Renal cortex interstitium (tissue), 11 donors: ENCODE measurements at regions not wholly inside any gene's neighbourhood (a gene's known extent, or its start where the extent isn't known, plus 50 kb on each side); places are given as distances from the start of the nearest gene placed in this dataset.

Experiments used
- DNase-seq, 11 donors: peaks; one replicate each; pipeline ENCODE4 v3.0.0-alpha.2; 2013; ENCODE audit warnings: low read depth in 9 of 11, low spot score in 4 of 11; ENCODE audit errors: extremely low read depth in 1 of 11

DNA sequence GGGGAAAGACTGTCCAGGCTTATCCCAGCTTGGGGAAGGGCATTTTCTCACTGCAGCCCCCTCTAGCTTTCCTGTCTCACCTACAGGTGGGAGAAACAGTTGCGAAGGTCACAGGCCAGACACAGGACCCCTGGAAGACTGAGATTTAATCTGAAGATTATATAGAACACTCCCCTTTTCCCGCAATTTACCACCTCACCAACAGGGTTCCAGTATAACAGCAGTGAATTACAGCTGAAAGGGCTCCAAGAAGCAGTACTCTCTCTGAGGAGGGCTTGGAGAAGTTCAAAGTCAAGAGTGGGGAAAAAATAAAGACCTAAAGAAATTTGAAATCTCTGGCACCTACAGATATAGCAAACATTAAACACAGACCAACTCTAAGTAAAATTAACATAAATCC lies 111.9 kb downstream of the ANKRD60 start:
- no peak for DNase-seq

DNA sequence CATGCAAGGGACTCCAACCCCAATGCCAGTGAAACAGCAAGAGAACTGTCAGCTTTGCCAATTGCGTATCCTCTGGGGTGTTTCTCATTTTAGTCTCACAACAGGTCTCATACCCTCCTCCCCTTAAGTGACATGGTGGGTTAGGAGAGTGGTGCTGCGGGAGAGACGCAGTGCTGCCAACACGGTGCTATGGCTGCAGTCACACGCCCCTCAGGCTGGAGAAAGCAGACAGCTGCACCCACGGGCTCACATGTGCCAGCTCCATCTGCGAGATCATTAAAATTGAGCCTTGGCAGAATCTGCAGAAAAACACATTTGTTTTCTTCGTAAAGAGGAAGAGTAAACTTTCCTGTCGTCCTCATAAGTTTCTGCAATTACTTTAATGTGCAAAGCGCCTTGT lies 114.7 kb downstream of the ANKRD60 start:
- no peak for DNase-seq

DNA sequence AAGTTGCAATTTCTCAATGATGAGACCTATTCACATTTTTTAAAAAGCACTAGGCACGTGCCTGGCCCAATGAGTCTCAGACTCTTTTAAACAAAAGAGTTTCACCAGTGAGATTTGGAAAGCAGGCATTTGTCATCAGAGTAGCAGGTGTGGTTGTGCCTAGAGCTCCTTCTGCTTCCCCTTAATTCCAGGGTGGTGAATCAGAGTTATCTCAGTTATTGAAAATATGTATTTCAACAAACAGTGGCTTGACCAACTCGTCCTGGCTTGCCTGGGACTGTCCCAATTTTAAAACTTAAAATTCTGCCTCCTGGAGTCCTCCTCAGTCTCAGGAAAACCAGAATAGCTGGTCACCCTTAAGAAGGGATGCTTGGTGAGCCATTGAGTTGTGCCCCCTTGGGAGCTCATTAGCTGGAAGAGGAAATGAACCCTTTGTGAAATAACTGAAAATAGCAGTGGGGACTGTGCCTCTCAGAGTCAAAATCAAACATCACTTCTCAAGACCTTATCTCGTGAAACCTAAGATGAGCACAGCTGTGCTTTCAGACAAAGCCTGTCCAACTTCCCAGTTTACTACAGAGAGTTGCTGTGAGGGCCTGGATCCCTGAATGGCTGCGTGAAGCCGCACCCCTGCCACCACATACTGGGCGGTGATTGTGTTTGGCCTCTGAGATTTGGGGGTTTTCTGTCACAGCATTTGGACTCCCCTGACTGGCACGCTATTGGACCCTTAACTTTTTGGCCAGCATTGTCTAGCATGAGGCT lies 116.3 kb downstream of the ANKRD60 start:
- no peak for DNase-seq

DNA sequence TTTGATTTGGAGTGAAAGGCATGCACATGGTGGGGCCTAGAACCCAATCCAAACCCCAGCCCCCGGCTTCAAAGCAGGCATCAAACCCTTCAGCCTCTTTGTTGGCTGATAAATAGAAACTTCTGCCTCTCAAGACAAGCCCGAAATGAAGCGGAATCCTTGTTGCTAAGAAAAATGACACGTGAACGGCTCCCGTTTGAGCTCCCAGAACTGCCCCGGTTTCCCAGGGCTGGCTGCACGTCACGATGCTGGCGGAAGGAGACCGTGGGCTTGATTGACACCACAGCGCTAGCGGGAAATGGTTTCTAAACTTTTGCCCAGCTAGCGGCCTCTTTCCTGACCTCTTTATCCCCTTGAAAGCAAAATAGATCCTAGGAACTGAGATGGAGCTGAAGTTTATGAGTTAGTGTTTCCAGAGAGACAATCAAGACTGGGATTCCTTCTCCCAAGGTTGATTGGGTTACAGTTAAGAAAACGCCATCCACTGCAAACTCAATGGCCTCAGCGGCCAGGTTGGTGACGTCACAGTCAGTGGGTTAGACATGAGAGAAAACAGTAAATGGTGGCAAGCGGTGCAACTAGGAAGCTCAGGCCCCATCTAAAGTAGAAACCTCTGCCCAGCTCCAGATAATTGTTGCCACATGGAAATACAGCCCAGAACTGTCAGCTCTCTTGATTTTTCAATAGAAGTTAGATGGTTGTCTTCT lies 117.0 kb downstream of the ANKRD60 start:
- DNase-seq, result no peak

DNA sequence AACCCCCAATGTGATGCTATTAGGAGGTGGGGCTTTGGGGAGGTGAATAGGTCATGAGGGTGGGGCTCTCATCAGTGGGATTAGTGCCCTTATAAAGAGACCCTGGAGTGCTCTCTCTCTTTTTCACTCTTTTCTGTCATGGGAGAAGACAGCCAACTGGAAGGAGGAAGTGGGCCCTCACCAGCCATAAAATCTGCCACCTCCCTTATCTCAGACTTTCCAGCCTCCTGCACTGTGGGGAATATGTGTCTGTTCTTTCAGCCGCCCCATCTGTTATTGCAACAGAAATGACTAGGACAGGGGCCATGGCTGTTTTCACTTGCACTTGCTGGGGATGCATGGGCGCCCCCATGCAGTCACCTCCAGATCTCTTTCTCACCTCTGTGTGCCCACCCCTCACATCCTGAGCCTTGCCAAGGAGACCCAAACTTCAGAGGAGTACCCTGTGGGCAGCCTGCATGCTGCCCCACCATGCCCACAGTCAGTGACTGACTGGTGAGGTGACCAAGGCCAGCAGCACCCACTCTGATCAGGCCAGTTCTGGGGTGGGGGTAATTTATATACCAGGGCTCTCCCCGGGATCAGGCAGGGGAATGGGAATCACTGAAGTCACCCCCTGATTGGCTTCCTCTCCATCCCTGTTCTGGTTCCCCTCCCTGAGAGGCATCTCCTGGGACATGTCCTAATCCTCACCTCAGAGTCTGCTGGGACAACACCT lies 118.4 kb downstream of the ANKRD60 start:
- no peak for DNase-seq

DNA sequence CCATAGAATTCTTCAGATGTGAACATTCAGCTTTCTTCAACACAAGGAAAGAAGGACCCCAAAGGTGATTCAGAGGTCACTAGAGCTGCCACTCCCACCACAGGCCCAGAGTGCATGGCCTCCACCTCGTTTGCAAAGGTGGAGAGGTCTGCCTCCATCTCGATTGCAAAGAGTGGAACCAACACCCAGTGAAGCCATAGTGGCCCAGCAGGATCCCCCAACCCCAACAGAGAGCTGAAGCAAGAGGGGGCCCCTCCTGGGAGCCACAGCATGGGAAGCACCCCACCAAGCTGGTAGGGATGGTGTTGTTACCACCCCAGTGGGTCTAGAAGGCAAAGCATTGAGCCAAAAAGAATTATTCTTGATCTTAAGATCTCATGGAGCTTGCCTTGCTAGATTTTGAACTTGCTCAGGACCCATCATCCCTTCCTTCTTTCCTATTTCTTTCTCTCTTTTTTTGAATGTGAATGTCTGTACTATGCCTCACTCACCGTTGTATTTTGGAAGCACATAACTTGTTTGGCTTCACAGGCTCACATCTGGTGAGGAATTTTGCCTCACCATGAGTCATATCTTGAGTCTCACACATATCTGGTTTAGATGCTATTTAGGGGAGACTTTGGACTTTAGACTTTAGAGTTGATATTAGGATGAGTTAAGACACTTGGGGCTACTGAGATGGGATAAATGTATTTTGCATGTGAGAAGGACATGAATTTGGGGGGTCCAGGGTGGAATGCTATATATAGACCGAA lies 119.2 kb downstream of the ANKRD60 start:
- DNase-seq, result no peak

DNA sequence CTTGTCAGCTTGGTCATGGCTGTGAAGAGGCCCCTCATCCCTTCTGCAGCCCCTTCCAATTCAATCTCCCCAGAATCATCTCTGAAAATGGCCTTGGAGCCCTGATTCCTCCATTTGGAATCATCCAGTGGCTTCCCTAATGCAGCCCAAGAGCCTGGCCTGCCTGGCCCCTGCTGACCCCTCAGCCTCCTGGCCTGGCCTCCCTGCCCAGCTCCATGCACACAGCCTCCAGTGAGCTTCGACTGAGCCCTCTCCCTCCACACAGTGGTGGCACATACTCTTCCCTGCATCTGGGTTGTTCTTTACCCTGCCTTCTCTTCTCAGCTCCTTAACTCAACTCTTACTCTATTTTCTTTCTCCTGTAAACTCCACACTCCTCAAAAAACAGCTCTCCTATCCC lies 120.9 kb downstream of the ANKRD60 start:
- DNase-seq, result no peak

DNA sequence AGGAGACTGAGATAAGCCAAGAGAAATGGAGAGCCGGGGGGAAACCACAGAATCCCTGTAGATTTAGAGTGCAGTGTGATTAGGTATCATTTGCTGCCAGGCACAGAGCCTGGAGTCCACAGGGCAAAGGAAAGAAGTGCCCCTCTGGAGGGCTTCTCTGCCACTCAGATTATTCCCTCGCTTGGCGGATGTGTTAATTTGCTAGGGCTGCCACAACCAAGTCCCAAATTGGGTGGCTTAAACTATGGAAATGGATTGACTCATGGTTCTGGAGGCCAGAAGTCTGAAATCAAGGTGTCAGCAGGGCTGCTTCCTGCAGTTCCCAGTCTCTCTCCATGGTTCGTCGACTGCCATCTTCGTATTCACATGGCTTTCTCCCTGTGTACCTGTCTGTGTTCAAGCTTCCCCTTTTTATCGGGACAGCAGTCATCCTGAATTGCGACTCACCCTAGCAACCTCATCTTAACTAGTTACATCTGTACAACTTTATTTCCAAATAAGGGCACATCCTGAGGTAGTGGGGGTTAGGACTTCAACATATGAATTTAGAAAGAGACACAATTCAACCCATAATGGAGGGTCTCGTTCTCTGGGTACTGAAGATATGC lies 122.2 kb downstream of the ANKRD60 start:
- DNase-seq, result no peak

DNA sequence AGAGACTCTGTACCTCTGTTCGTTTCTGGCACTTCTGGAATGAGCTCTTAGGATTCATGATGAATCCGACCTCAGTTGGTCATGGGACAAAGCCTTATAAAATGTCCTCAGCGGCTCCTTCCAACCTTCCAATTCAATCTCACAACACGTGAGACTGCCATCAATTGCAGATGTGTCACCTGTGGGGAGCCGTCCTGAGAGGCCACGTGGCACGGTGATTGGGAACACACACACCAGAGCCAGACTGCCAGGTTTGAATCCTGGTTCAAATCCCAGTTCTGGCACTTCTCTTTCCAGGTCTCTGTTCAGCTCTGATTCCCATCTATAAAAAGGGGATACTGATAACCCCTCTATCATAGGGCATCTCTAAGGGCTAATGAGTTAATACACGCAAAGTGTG lies 124.5 kb downstream of the ANKRD60 start:
- DNase-seq, result no peak

DNA sequence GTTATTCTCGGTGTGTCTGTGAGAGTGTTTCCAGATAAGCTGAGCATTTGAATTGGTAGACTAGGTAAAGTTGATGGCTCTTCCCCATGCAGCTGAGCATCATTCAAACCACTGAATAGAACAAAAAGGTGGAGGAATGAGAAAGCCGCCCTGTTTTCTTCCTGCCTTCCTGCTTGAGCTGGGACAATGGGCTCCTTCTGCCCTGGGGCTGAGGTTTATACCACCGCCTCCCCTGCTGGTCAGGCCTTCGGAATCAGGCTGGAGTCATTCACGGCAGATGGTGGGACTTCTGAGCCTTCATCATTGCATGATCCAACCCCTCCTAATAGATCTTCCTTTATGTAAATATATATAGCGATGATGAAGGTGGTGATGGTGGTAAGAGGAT lies 124.9 kb downstream of the ANKRD60 start:
- no peak for DNase-seq

DNA sequence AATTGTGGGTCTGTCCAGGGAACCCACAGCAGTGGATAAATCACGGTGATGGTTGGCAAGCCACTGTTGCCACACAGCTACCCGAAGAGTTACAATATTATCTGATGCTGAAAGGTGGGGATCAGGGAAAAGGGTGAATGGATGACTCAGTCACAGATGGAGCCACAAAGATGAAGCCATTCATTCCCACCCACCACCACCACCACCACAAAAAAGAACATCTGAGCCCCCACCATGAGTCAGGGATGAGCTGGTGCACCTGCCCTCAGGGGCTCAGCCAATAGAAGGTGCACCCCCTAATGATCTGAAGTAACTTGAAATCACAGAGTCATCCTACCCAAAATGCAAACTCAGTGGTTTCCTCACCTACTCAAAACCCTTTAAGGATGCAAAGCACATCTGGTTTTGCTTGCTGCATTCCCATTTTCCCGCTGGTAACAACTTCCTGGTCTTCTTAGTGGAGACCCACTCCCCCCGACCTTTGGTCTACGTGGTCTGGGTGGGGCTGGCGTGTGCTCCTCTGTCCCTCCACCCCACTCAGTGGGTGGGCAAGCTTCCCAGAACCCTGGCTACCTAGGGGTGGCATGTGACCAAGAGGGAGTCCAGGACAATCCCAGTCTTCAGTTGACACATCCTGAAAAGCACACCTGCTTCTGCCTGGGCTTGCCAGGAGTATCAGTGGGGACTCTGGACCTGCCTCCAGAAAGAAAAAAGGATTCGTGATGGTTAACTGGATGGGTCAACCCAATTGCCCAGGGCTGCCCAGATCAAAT lies 125.5 kb downstream of the ANKRD60 start:
- DNase-seq, result no peak

DNA sequence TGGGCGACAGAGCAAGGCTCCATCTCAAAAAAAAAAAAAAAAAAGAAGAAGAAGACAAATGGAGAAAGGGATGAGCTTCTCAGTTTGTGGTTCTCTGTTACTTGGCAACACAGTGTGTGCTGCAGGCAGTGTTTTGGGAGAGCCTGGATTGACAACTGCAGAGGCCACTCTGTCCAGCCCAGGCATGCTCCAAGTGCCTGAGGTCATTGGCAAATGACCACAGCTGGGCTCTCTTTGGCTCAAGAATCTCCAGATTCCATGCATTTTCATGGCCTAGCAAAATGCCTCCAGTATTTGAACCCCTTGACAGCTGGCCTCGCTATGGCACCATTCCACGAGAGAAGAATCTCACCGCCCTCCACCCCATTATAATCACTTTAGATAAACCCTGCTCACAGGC lies 126.2 kb downstream of the ANKRD60 start:
- no peak for DNase-seq

DNA sequence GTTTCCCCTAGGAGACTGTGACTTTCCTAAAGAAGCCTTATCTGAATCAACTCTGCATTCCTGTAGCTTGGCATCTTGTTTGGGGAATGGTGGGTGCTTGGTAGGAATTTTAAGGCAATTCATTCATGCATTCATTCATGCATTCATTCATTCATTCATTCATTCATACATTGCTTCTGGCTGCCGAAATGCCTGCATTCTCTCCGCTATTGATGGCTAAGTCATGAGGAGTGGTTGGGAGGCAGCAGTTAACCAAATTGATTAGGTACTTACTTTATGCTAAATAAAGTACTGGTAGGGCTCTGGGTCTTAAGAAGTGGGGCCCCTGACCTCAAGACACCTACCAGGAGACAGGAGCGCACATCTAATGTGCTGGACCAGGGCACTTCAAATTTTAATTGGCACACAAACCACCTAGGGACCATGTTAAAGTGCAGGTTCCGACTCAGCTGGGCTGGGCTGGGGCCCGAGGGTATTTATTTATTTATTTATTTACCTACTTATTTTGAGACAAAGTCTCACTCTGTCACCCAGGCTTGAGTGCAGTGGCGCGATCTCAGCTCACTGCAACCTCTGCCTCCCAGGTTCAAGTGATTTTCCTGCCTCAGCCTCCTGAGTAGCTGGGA lies 127.6 kb downstream of the ANKRD60 start:
- no peak for DNase-seq

DNA sequence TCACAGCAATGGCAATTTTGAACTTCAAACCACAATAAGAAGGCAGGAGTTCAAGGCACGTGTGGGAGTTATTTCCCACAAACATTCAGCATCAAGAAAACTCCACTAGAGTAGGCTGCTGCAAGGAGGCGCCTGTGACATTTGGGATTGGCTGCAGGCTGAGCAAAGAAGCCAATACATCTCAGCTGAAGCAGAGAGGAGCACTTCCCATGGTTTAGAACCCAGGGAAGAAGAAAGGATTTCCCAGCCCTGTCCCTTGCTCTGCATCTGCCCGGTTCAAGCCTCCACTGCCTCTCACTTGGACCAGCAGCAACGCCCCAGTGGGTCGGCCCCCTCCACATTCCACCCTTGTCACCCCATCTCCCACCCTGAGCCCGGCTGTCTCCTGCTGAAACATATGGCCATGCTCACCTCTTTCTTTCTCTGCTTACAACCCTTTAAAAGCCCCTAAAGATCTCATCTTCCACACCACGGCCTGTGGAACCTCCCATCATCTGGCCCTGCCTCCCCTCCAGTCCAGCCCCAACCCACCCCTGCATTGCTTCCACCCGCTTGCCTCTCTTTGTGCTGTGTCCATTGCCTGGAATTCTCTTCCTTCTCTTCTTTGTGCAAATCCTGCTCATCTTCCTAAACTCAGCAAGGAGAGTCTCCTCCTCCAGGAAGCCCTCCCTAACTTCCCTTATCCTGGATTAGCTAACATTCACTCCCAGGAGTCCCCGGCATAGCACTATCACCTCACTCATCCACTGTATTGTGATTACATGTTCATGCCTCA lies 128.3 kb downstream of the ANKRD60 start:
- DNase-seq, result no peak

DNA sequence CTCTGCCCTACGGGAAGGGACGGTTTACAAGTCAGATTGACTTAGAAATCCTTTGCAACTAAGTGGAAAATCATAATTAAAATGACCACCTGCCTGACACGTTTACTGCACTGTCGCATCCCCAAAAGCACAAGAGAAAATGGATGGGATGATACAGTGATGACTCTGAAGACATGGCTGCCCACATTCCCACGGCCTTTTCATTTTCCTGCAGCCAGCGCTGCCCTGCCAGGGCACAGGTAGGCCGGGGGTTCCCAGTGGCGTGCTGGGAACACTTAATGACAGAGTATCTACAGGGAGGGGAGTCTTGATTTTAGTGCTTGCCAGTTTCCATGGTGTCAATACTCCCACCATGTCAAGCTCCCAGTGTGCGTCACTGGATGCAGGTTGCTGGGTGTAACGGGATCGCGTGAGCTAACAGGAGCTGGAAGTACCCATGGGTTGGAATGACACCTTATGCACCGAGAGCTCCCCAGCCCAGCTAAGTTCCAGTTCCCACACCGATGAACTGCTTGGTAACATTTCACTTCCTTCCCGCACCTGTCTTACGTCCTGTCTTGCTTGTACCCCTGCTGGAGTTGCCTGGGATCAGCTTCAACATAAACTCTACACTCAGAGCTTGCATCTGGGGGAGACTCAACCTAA lies 129.0 kb downstream of the ANKRD60 start:
- no peak for DNase-seq

DNA sequence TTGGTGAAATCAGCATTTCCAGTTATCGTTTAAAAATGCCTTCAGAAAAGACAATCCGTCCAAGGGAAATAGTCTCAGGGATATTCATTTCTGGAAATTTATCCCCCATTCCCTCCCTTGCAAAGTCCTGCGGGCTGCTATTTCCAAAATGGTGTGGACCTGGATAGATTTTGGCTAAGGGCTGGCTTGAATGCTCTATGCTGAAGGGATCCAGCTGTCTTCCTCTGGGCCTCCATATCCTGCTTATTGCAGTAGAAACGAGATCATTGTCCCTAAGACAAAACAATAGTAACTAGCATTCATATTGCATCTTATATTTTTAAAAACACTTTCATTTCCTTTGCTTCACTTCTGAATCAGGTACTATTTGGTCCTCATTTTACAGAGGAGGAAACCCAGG lies 129.9 kb downstream of the ANKRD60 start:
- no peak for DNase-seq

DNA sequence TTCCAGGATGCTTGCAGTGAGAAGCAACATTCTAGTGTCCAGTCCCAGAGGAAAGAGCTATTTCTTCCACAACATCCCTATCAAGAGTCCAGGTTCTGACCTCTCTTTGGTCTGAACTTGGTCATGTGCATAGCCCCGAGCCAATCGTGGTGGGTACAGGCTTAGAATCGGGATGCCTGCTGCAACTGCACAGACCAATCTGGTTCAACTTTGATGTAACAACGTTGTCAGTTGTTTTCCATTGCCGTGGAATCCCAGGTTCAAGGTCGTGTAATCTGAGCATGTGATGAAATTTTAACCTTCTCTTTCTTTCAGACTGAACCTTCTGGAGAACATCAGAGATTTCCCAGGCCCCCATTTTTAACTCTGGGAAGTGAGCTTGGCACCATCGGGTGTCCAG lies 130.5 kb downstream of the ANKRD60 start:
- DNase-seq, result no peak
